H9 (cell line): ENCODE measurements at regions not wholly inside any gene's neighbourhood (a gene's known extent, or its start where the extent isn't known, plus 50 kb on each side); places are given as distances from the start of the nearest gene placed in this dataset.

Experiments used
- DNase-seq: peaks from one replicate; pipeline ENCODE4 v3.0.0-alpha.2; 2017
- H2AFZ ChIP-seq: one replicate; pipeline ENCODE4 v1.6.1; 2013; ENCODE audit warnings: mild to moderate bottlenecking, low read length, control low read depth, moderate library complexity
- H2AK5ac ChIP-seq: 2 replicates; pipeline ENCODE4 v1.6.1; 2013; ENCODE audit warnings: low read length, control low read depth, mixed read lengths; ENCODE audit not compliant: insufficient read length
- H2BK120ac ChIP-seq: one replicate; pipeline ENCODE4 v1.6.1; 2013; ENCODE audit warnings: low read depth, mild to moderate bottlenecking, low read length, control low read depth, inconsistent platforms; ENCODE audit not compliant: poor library complexity, severe bottlenecking
- H2BK12ac ChIP-seq: 2 replicates; pipeline ENCODE4 v1.6.1; 2013; ENCODE audit warnings: low read length, control low read depth, mixed read lengths, low read depth; ENCODE audit not compliant: insufficient read length
- H2BK15ac ChIP-seq: 2 replicates; pipeline ENCODE4 v1.6.1; 2013; ENCODE audit warnings: low read depth, low read length, control low read depth
- H2BK20ac ChIP-seq: one replicate; pipeline ENCODE4 v1.6.1; 2013; ENCODE audit warnings: low read depth, mild to moderate bottlenecking, low read length, control low read depth, inconsistent platforms; ENCODE audit not compliant: poor library complexity, severe bottlenecking
- H2BK5ac ChIP-seq: 2 replicates; pipeline ENCODE4 v1.6.1; 2013; ENCODE audit warnings: low read length, control low read depth, mixed read lengths; ENCODE audit not compliant: insufficient read length
- H3K14ac ChIP-seq: 2 replicates; pipeline ENCODE4 v1.6.1; 2013; ENCODE audit warnings: low read length, control low read depth; ENCODE audit not compliant: insufficient read depth
- H3K18ac ChIP-seq: 2 replicates; pipeline ENCODE4 v1.6.1; 2013; ENCODE audit warnings: low read depth, mild to moderate bottlenecking, mixed read lengths, low read length, control low read depth; ENCODE audit not compliant: insufficient read length
- H3K23ac ChIP-seq: 2 replicates; pipeline ENCODE4 v1.6.1; 2013; ENCODE audit warnings: low read length, control low read depth, mixed read lengths, low read depth; ENCODE audit not compliant: insufficient read length
- H3K23me2 ChIP-seq: 2 replicates; pipeline ENCODE4 v1.6.1; 2013; ENCODE audit warnings: low read depth, mild to moderate bottlenecking, mixed read lengths, low read length, control low read depth; ENCODE audit not compliant: insufficient read length, poor library complexity, severe bottlenecking
- H3K27ac ChIP-seq: 2 replicates; pipeline ENCODE4 v1.5.1; 2013; ENCODE audit warnings: low read length, control low read depth, mixed read lengths, low read depth; ENCODE audit not compliant: insufficient read length
- H3K27me3 ChIP-seq: 2 replicates; pipeline ENCODE4 v1.6.1; 2013; ENCODE audit warnings: low read length, control low read depth, inconsistent platforms; ENCODE audit not compliant: insufficient read depth
- H3K4ac ChIP-seq: 2 replicates; pipeline ENCODE4 v1.6.1; 2013; ENCODE audit warnings: low read depth, mild to moderate bottlenecking, control low read depth, inconsistent platforms, low read length, moderate library complexity
- H3K4me1 ChIP-seq: 2 replicates; pipeline ENCODE4 v1.6.1; 2013; ENCODE audit warnings: low read length, control low read depth, inconsistent platforms; ENCODE audit not compliant: insufficient read depth
- H3K4me2 ChIP-seq: 2 replicates; pipeline ENCODE4 v1.6.1; 2013; ENCODE audit warnings: low read length, control low read depth, mixed read lengths; ENCODE audit not compliant: insufficient read length, insufficient read depth
- H3K56ac ChIP-seq: 2 replicates; pipeline ENCODE4 v1.6.1; 2013; ENCODE audit warnings: low read depth, mild to moderate bottlenecking, mixed read lengths, low read length, control low read depth; ENCODE audit not compliant: insufficient read length
- H3K79me1 ChIP-seq: 2 replicates; pipeline ENCODE4 v1.6.1; 2013; ENCODE audit warnings: low read depth, mild to moderate bottlenecking, moderate library complexity, low read length, control low read depth, inconsistent platforms; ENCODE audit not compliant: insufficient read depth, poor library complexity, severe bottlenecking
- H3K79me2 ChIP-seq: 2 replicates; pipeline ENCODE4 v1.6.1; 2013; ENCODE audit warnings: low read length, control low read depth, inconsistent platforms; ENCODE audit not compliant: insufficient read depth
- H3K9ac ChIP-seq: 2 replicates; pipeline ENCODE4 v1.6.1; 2013; ENCODE audit warnings: low read length, control low read depth, mixed read lengths; ENCODE audit not compliant: insufficient read length; ENCODE audit errors: extremely low read depth
- H3K9me3 ChIP-seq: one replicate; pipeline ENCODE4 v1.6.1; 2013; ENCODE audit warnings: low read depth, low read length, inconsistent platforms; ENCODE audit not compliant: control insufficient read depth
- H3T11ph ChIP-seq: one replicate; pipeline ENCODE4 v1.6.1; 2013; ENCODE audit warnings: mild to moderate bottlenecking, low read length, control low read depth, inconsistent platforms
- H4K20me1 ChIP-seq: one replicate; pipeline ENCODE4 v1.6.1; 2013; ENCODE audit not compliant: control insufficient read depth, insufficient read length, insufficient read depth
- H4K5ac ChIP-seq: 2 replicates; pipeline ENCODE4 v1.6.1; 2013; ENCODE audit warnings: low read depth, mild to moderate bottlenecking, mixed read lengths, low read length, control low read depth; ENCODE audit not compliant: insufficient read length
- H4K8ac ChIP-seq: replicated peaks from 2 replicates; pipeline ENCODE4 v1.6.1; 2013; ENCODE audit warnings: low read length, control low read depth, mixed read lengths, low read depth; ENCODE audit not compliant: insufficient read length
- H4K91ac ChIP-seq: 2 replicates; pipeline ENCODE4 v1.6.1; 2013; ENCODE audit warnings: low read depth, mild to moderate bottlenecking, moderate library complexity, mixed read lengths, low read length, control low read depth; ENCODE audit not compliant: insufficient read length
- H3K27ac Mint-ChIP-seq, 3 experiments: 2 replicates in 2 of 3; 3 replicates in 1 of 3; pipeline ENCODE4 v1.8.0; 2020 to 2021; ENCODE audit warnings: mixed read lengths in 3 of 3, mild to moderate bottlenecking in 1 of 3, moderate library complexity in 1 of 3
- H3K27me3 Mint-ChIP-seq: 2 replicates; pipeline ENCODE4 v1.8.0; 2021; ENCODE audit warnings: low read depth, mild to moderate bottlenecking, moderate library complexity, mixed read lengths
- H3K36me3 Mint-ChIP-seq, 3 experiments: 2 replicates in 2 of 3; 3 replicates in 1 of 3; pipeline ENCODE4 v1.8.0; 2020 to 2021; ENCODE audit warnings: low read depth in 3 of 3, mixed read lengths in 3 of 3; ENCODE audit not compliant: insufficient read depth in 1 of 3
- H3K4me1 Mint-ChIP-seq, 2 experiments: 2 replicates each; pipeline ENCODE4 v1.8.0; 2020; ENCODE audit warnings: mixed read lengths in 2 of 2
- H3K4me3 Mint-ChIP-seq, 2 experiments: 2 replicates in 1 of 2; 3 replicates in 1 of 2; pipeline ENCODE4 v1.8.0; 2020 to 2021; ENCODE audit warnings: mild to moderate bottlenecking in 2 of 2, mixed read lengths in 2 of 2, moderate library complexity in 1 of 2
- H3K9me3 Mint-ChIP-seq, 2 experiments: 2 replicates in 1 of 2; 3 replicates in 1 of 2; pipeline ENCODE4 v1.8.0; 2020; ENCODE audit warnings: mild to moderate bottlenecking in 2 of 2, mixed read lengths in 2 of 2, moderate library complexity in 1 of 2
- WGBS: extraction: QIAGEN DNeasy Blood & Tissue Kit; methylation state at CpG from one replicate; pipeline ENCODE4 v1.1.7; 2013; ENCODE audit warnings: missing lambda C conversion rate, low lambda C conversion rate, mixed read lengths; ENCODE audit not compliant: insufficient read length; ENCODE audit errors: extremely low coverage; 5-methylcytosine and 5-hydroxymethylcytosine counted together
- TF ChIP-seq, protein P1 (sequence below): fragments of 200-600 bp; sonication (generic); conservative IDR thresholded peaks from 3 replicates; pipeline ENCODE4 v1.8.0; 2021; ENCODE audit warnings: antibody characterized with exemption, mild to moderate bottlenecking

DNA sequence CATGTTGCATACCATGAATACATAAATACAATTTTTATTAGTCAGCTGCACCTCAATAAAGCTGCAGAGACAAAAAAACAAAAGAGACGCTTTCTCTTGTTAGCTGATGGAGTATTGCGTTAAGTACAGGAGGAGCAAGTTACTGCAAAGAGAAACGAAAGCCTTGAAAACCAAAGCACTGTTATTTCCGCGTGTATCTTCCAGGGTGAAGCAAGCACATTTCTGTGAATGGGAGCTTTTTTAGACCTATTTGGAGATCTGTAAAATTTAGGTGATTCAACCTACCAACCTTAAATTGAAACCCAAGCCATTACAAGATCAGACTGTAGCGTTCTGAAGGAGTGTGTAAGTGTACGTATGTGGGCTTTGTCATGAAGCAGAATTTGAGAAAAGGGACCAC lies 390.4 kb downstream of the SOX9 start:
- TF ChIP-seq, protein P1, sequence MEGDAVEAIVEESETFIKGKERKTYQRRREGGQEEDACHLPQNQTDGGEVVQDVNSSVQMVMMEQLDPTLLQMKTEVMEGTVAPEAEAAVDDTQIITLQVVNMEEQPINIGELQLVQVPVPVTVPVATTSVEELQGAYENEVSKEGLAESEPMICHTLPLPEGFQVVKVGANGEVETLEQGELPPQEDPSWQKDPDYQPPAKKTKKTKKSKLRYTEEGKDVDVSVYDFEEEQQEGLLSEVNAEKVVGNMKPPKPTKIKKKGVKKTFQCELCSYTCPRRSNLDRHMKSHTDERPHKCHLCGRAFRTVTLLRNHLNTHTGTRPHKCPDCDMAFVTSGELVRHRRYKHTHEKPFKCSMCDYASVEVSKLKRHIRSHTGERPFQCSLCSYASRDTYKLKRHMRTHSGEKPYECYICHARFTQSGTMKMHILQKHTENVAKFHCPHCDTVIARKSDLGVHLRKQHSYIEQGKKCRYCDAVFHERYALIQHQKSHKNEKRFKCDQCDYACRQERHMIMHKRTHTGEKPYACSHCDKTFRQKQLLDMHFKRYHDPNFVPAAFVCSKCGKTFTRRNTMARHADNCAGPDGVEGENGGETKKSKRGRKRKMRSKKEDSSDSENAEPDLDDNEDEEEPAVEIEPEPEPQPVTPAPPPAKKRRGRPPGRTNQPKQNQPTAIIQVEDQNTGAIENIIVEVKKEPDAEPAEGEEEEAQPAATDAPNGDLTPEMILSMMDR: no peak
- no peaks in the 10 kb centered on the region for H3K9me3 Mint-ChIP-seq
- WGBS: no CpG with 5 or more reads among the region's 7 CpGs

More for the DNA sequence above, 390.4 kb downstream of the SOX9 start:
- Histone ChIP-seq H3K56ac (no peak overlapping the region), H3K79me1 (no peaks in the 10 kb centered on the region), H3K9ac (no peak overlapping the region), H2AK5ac (no peak overlapping the region), H3K79me2 (no peaks in the 10 kb centered on the region), H4K20me1 (no peaks in the 10 kb centered on the region), H3K4ac (no peak overlapping the region), H3K9me3 (no peaks in the 10 kb centered on the region), H3K4me2 (no peak overlapping the region), H3K23me2 (no peaks in the 10 kb centered on the region), H4K5ac (no peak overlapping the region), H3K4me1 (peaks cover 2% of the 10 kb centered on the region), H4K8ac (no peak overlapping the region), H3K18ac (no peak overlapping the region), H2BK20ac (no peak overlapping the region), H2BK15ac (no peak overlapping the region), H2BK5ac (no peak overlapping the region), H3K27me3 (no peaks in the 10 kb centered on the region), H2BK12ac (no peak overlapping the region), H2BK120ac (no peak overlapping the region), H2AFZ (no peak overlapping the region), H4K91ac (no peak overlapping the region), H3T11ph (no peak overlapping the region), H3K27ac (no peak overlapping the region), H3K23ac (no peak overlapping the region), H3K14ac (no peak overlapping the region)
- DNase-seq: no peak
- Mint-ChIP-seq H3K36me3 (no peaks in the 10 kb centered on the region), H3K27ac (no peak overlapping the region), H3K27me3 (no peaks in the 10 kb centered on the region), H3K4me3 (no peak overlapping the region), H3K4me1 (peaks cover 46 to 64% of the 10 kb centered on the region in 2 experiments)
